HG03108 (cell line): ENCODE measurements at regions not wholly inside any gene's neighbourhood (a gene's known extent, or its start where the extent isn't known, plus 50 kb on each side); places are given as distances from the start of the nearest gene placed in this dataset.

Experiments used
- ATAC-seq: cut with Tn5 transposase; IDR thresholded peaks from one replicate; pipeline ENCODE4 v1.9.1; 2021; ENCODE audit warnings: moderate library complexity; ENCODE audit not compliant: unreplicated experiment

DNA sequence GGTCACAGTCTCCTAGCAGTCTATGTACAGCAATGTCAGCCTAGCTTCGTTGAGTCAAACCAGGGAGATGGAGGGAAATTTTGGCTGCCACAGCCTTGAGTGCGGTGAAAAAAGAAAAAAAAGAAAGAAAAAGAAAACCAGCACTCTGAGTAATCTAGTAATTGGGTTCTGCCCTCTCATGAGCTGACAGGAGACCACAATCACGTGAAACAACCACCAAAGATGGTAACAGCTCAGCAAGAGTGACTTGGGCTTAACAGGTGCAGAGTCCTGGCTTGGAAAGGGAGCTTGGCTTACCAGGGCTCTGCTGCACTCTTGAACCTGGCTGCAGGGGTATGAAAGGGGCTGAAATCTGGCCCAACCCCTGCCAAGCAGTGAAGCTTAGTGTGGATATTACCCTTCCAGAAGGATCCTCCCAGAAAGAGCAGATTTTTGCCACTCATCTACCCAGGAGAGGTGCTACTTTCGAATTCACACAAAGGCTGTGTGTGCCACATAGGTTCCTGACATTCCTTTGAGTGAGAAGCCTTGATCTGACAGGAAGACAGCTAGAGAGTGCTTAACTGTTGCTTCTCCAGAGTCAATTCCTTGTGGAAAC is 350.3 kb downstream of the PTTG2 start:
- ATAC-seq: peak; percentile 85

DNA sequence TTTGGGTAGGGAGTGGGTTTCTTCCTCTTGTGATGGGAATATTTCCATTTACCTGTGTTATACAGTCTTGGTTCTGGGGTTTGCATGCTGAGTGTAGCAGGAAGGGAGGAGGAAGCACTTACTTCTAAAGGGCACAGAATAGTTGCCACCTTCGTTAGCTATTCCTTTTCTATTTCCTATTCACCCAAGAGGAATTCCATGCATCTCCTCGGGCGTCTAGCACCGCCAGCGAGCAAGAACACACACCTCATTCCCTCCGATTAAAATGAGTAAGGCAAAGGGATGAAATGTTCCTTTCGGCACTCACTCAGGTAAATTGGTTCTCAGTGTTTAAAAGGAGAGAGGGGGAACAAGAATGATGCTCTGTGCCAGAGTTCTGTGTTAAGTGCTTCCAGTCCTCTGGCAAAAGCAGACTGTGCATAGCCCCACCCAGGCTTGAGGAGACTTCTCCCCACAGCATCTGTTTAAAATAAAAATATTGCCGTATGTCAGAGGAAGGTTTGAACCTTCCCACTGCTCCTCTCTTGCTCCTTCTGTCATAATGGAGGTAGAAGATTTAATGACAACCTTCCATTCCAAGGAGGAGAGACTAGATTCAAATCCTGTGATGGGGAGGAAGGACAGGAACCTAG is 351.4 kb downstream of the PTTG2 start:
- no peak for ATAC-seq

DNA sequence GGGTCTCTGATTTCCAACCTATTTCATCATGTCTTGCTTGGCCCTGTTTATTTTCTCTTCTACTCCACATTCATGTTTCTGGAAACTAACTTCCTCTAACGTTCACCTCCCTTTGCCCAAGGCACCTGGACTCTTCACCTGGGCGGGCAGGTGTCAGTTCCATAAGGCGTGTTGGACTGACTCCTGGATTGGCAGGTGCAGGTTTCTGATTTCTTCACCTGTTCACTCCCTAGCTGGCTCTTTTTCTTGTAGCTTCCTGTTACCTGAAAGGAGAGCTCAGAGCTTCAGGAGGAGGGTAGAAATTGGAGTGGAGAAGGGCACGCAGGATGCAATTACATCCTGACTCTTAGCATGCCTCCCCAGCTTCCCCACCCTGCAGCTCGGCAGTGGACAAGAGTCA is 350.8 kb upstream of the KLF3 start:
- ATAC-seq: no peak

GRCh38 chr4:38313999-38314561 is 349.9 kb upstream of the KLF3 start:
- no peak for ATAC-seq

- no peak for ATAC-seq
Measured at GRCh38 chr4:38314663-38315062, 349.3 kb upstream of the KLF3 start.

DNA sequence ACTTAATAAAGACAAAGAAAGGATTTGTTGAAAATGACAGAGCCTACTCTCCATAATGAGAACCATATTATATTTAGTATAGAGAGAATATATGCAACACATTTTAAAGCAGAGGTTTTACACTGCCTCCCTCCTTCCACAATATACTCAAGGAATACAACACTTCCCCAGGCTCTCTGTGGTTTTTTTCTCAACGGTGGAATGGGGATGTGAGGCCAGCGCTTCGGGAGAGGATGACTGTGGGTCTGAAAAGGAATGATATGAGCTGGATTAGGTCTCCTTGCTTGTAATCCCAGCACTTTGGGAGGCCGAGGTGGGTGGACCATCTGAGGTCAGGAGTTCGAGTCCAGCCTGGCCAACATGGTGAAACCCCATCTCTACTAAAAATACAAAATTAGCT is 348.7 kb upstream of the KLF3 start:
- ATAC-seq: no peak

- ATAC-seq: no peak
Measured at GRCh38 chr4:38316045-38316444, 348.0 kb upstream of the KLF3 start.

DNA sequence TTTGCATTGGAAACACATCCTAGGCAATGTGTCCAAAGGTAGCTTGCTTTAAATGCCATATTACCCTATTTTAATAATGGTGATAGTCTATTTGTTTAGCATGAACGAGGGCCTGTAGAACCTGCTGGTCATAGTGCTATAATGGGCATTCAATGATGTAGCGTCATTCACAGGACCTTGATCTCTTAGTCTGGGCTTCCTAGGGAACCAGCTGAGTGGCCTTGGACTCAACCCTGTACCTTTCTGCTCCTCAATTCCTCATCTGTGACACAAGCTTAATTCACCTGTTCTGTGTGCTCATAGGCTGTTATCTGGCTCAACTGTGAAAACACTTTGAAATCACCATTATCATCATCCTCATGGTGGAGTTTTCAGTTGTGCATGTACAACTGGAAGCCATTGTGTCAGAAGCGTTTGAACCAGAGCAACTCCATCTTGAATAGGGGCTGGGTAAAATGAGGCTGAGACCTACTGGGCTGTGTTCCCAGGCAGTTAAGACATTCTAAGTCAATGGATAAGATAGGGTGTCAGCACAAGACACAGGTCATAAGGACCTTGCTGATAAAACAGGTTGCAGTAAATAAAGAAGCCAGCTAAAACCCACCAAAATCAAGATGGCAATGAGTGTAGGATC is 346.8 kb upstream of the KLF3 start:
- no peak for ATAC-seq

DNA sequence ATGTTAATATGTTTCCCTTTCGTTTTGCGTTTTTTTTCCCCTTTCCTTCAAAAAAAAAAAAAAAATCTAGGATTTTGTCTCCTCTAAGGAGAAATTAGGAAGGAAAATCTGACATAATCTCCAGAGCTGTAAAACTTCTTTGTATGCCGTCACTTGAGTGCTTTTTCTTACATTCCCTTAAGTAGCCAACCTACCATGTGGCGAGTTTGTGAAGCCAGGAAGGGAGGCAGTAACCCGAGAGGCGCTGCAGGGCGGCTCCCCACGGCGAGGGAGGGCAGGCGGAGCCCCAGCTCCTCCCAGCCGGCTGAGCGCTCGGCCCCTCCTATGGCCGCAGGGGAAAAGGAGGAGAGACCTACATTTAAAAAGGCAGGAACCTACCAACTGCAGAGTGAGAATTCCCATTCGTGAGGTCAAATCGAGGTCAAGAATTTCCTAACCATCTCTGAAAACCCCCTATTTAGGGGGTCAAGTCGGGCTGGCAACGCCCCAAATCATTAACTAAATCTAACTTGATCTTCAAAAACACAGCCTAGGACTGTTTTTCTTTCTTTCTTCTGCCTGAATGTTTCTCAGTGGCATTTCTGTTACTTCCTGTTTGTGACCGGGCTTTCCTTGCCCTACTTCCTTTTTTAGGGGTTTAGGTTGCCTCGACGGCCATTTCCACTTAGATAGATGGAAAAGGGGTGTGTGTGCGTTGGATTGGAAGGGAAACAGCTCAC is 345.1 kb upstream of the KLF3 start:
- peak; percentile 88 for ATAC-seq

DNA sequence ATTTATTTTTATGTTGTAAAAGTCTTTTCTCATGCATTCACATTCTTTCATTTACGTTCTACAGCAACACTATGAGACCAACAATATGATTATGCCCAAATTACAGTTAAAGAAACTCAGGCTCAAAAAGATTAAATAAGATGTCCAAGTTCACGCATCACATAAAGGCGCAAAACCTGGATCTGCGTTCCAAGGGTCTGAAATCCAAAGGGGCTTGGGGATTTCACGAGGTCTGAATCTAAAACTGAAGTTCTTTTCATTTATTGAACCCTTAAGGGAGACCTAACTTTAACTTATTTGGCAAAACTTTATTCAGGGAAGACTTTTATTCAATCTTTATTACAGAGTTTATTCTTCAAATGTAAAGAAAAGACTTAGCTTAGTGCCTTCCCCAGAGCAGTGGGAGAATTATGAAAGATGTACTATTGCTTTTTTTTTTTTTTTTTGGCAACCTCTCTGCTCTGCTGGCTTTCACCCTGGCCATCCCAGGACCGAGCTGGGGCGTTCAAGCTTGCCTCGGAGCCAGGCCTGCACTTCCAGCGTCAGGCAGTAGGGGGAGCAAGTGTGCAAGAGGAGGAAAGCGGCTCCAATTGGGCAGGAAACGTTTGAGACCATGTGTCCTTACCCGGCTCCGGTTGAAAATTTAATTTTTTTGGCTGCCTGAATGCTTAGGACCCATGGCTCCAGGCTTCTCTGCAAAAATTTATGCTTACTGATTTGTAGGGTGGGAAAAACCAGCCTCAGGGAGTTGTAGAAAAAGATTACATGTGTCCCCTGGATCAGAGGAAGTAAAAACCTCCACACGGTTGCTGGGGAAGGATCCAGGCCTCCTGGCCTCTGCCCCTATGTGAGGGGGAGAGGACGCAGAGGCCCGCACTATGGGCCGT is 344.3 kb upstream of the KLF3 start:
- ATAC-seq: peak; percentile 41

DNA sequence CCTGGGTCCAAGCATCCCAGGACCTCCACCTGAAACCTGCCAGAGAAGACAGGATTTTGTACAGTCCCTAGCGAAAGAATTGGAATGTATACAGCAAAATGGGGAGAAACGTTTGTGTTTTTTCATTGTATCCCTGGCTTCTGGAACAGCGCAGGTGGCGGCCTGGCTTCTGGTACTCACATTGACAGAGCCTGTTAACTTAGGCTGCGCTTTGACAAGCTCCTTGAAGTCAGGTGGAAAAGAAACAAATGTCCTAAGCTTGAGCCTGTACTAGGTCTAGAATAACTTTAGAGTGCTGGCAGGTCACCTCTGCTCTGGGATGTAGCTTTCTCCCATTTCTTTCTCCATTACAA is 343.7 kb upstream of the KLF3 start:
- no peak for ATAC-seq

GRCh38 chr4:38320833-38321232 is 343.2 kb upstream of the KLF3 start:
- ATAC-seq: no peak

- ATAC-seq: no peak
Measured at GRCh38 chr4:38322714-38323113, 341.3 kb upstream of the KLF3 start.

DNA sequence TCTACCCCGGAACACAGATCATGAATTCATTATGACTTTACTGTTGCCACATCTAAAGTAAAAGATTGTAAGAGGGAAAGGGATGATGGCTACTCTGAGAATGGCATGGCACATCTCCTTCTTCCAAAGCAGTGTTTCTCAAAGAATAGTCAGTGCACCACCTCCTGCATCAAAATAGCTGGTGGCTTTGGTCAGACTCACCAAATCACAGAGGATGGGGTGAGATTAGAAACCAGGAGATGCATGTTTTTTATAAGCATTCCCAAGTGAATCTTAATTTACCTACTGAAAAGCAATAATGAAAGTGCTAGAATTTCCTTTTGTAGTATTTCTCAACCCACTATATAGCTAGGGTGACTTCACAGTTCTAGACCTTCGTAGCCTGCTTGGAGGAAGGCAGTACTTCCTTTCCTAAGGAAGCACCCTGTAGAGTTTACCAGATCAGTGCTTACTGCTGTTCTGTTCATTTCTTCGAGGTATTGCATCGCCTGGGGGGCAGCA is 340.8 kb upstream of the KLF3 start:
- no peak for ATAC-seq

GRCh38 chr4:38324861-38325628 is 339.0 kb upstream of the KLF3 start:
- no peak for ATAC-seq

GRCh38 chr4:38325629-38325913 is 338.4 kb upstream of the KLF3 start:
- no peak for ATAC-seq

DNA sequence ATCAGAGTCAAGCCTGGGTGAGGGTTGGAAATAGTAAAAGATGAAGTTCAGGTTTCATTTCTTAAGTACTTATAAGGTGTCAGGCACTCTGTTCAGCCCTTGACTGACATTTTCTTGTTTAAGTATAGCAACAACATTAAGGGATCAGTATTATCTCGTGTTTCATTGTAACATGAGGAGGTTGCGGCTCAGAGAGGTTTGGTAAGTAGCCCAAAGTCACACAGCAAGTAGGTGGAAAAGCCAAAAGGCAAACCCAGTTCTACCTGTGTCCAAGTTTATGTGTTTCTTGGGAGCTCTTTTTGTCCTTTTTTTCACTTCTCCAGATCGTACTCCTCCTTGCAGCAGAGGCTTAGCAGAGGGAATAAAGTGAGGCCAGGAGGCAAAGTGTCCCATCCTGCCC is 337.5 kb upstream of the KLF3 start:
- ATAC-seq: no peak

DNA sequence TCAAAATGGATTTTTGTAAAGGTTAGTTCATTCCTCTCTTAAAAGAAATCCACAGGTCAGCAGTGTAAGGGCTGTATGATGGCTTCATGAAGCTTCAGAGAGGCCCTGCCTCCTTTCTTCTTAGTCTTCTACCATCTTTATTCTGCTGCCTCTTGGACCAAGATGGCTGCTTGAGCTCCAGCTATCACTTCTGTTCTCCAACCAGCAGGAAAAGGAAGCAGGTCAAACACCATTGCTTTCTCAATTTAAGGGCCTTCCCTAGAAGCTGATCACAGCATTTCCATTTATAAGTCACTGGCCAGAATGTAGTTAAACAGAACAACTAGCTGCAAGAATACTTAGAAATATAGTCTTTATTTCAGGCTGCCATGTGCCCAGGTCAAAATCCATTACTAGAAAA is 336.8 kb upstream of the KLF3 start:
- ATAC-seq: no peak

GRCh38 chr4:38328989-38329729 is 334.8 kb upstream of the KLF3 start:
- ATAC-seq: no peak
